H1 (cell line): ENCODE measurements at regions not wholly inside any gene's neighbourhood (a gene's known extent, or its start where the extent isn't known, plus 50 kb on each side); places are given as distances from the start of the nearest gene placed in this dataset.

Experiments used
- BRCA1 ChIP-seq: IDR thresholded peaks from 2 replicates; pipeline ENCODE4 v1.6.1; 2012; ENCODE audit warnings: low read depth, low read length, improper control_type of control experiment
- MAX ChIP-seq: IDR thresholded peaks from 2 replicates; pipeline ENCODE4 v1.6.1; 2012; ENCODE audit warnings: inconsistent platforms
- SRF ChIP-seq: IDR thresholded peaks from 2 replicates; pipeline ENCODE4 v1.6.1; 2011; ENCODE audit warnings: mild to moderate bottlenecking, low read depth, low read length, moderate library complexity
- TBP ChIP-seq: IDR thresholded peaks from 2 replicates; pipeline ENCODE4 v1.6.1; 2011; ENCODE audit warnings: low read depth, low read length, improper control_type of control experiment
- USF2 ChIP-seq: IDR thresholded peaks from 2 replicates; pipeline ENCODE4 v1.6.1; 2011; ENCODE audit warnings: low read length, improper control_type of control experiment
- YY1 ChIP-seq: IDR thresholded peaks from 2 replicates; pipeline ENCODE4 v1.6.1; 2011; ENCODE audit warnings: low read depth, mild to moderate bottlenecking, low read length

GRCh38 chr4:65921180-65921579 is 250.9 kb upstream of the EPHA5 start (continued):
- no peak for TF ChIP-seq USF2
- TF ChIP-seq YY1 = no peak
- no peak for TF ChIP-seq TBP
- no peak for TF ChIP-seq SRF
- no peak for TF ChIP-seq MAX
- no peak for TF ChIP-seq BRCA1
